Neural progenitor cell (in vitro differentiated cells): ENCODE measurements at regions not wholly inside any gene's neighbourhood (a gene's known extent, or its start where the extent isn't known, plus 50 kb on each side); places are given as distances from the start of the nearest gene placed in this dataset.
A peak's percentile ranks its signal among the peaks of the same experiment; 100 is the strongest.
"Not testable (repeated sequence)": the region's sequence is repeated elsewhere in the genome, so short reads cannot be mapped to it uniquely, and the experiment has no call there.

Experiments used
- DNase-seq: peaks from one replicate; pipeline ENCODE4 v3.0.0-alpha.2; 2016; ENCODE audit warnings: low spot score
- H2AFZ ChIP-seq: fragments of 200-600 bp; sonication (generic); replicated peaks from 2 replicates; pipeline ENCODE4 v1.6.1; 2016; ENCODE audit warnings: antibody characterized with exemption
- H3F3A ChIP-seq: fragments of 200-600 bp; sonication (generic); 2 replicates; pipeline ENCODE4 v1.6.1; 2016; ENCODE audit warnings: antibody characterized with exemption, low read depth
- H3K27ac ChIP-seq: fragments of 200-600 bp; sonication (generic); 2 replicates; pipeline ENCODE4 v1.5.1; 2016; ENCODE audit warnings: mild to moderate bottlenecking
- H3K27me3 ChIP-seq: fragments of 200-600 bp; sonication (generic); 2 replicates; pipeline ENCODE4 v1.6.1; 2016; ENCODE audit warnings: mild to moderate bottlenecking, moderate library complexity
- H3K36me3 ChIP-seq: fragments of 200-600 bp; sonication (generic); 2 replicates; pipeline ENCODE4 v1.5.1; 2016
- H3K4me1 ChIP-seq: fragments of 200-600 bp; sonication (generic); 2 replicates; pipeline ENCODE4 v1.6.1; 2016; ENCODE audit warnings: mixed run types
- H3K4me2 ChIP-seq: fragments of 200-600 bp; sonication (generic); 2 replicates; pipeline ENCODE4 v1.6.1; 2016
- H3K4me3 ChIP-seq: fragments of 200-600 bp; sonication (generic); 2 replicates; pipeline ENCODE4 v1.5.1; 2016
- H3K79me2 ChIP-seq: fragments of 200-600 bp; sonication (generic); 2 replicates; pipeline ENCODE4 v1.6.1; 2016; ENCODE audit warnings: low read depth
- H3K9ac ChIP-seq: fragments of 200-600 bp; sonication (generic); 2 replicates; pipeline ENCODE4 v1.6.1; 2016
- H3K9me3 ChIP-seq: fragments of 200-600 bp; sonication (generic); 2 replicates; pipeline ENCODE4 v1.5.1; 2016; ENCODE audit warnings: low read depth
- H4K20me1 ChIP-seq: fragments of 200-600 bp; sonication (generic); 2 replicates; pipeline ENCODE4 v1.6.1; 2016; ENCODE audit warnings: low read depth
- H3K27ac Mint-ChIP-seq: 3 replicates; pipeline ENCODE4 v1.8.0; 2021; ENCODE audit warnings: mixed read lengths
- H3K27me3 Mint-ChIP-seq: 2 replicates; pipeline ENCODE4 v1.8.0; 2022; ENCODE audit warnings: low read depth, mild to moderate bottlenecking, inconsistent platforms, moderate library complexity, mixed read lengths; ENCODE audit not compliant: insufficient read depth
- H3K36me3 Mint-ChIP-seq: 3 replicates; pipeline ENCODE4 v1.8.0; 2021; ENCODE audit warnings: mixed read lengths
- H3K4me1 Mint-ChIP-seq: 3 replicates; pipeline ENCODE4 v1.8.0; 2021; ENCODE audit warnings: mixed read lengths
- H3K4me3 Mint-ChIP-seq: 3 replicates; pipeline ENCODE4 v1.8.0; 2021; ENCODE audit warnings: mild to moderate bottlenecking, moderate library complexity, mixed read lengths
- H3K9me3 Mint-ChIP-seq: 3 replicates; pipeline ENCODE4 v1.8.0; 2020; ENCODE audit warnings: mixed read lengths

- H4K20me1 ChIP-seq, H3K4me3 Mint-ChIP-seq, H3K27ac Mint-ChIP-seq, H2AFZ ChIP-seq, H3K36me3 Mint-ChIP-seq, H3K9me3 Mint-ChIP-seq, H3K4me2 ChIP-seq, H3K9ac ChIP-seq, H3K4me3 ChIP-seq, H3K4me1 ChIP-seq, H3K79me2 ChIP-seq, H3K9me3 ChIP-seq, H3K36me3 ChIP-seq, DNase-seq, H3K27ac ChIP-seq, H3K27me3 Mint-ChIP-seq, H3K4me1 Mint-ChIP-seq, H3K27me3 ChIP-seq, H3F3A ChIP-seq: not testable (repeated sequence)
Observed at GRCh38 chr1:146686777-146687366, 251.3 kb upstream of the NBPF12 start.

DNA sequence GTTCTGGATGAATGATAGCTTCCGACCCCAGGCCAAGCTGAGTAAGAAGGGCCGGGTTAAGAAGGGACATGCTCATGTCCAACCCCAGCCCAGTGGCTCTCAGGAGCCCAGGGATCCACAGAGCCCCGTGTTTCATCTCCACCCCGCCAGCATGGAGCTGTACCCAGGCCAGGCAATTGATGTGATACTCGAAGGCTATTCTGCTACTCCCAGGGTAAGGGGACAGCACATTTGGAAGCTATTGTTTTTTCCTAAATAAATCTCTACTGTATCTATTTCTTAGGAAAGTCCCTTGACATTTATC lies 255.0 kb upstream of the NBPF12 start:
- H3K36me3 Mint-ChIP-seq, H2AFZ ChIP-seq, H3K27ac Mint-ChIP-seq, H3K9me3 Mint-ChIP-seq, H3K36me3 ChIP-seq, H3F3A ChIP-seq, H3K79me2 ChIP-seq, H3K27ac ChIP-seq, H3K4me2 ChIP-seq, H4K20me1 ChIP-seq, H3K4me3 Mint-ChIP-seq, H3K4me3 ChIP-seq, H3K4me1 Mint-ChIP-seq, H3K9me3 ChIP-seq, H3K4me1 ChIP-seq, H3K27me3 ChIP-seq, DNase-seq, H3K27me3 Mint-ChIP-seq, H3K9ac ChIP-seq: not testable (repeated sequence)

- H3K27ac Mint-ChIP-seq: not testable (repeated sequence)
- DNase-seq: peak; percentile 44
Observed at GRCh38 chr1:146682227-146683125, 255.6 kb upstream of the NBPF12 start.

GRCh38 chr1:146673729-146674299 lies 264.3 kb upstream of the NBPF12 start:
- not testable (repeated sequence) for H3K4me2 ChIP-seq, H3K36me3 Mint-ChIP-seq, H3K27me3 Mint-ChIP-seq, H3K4me1 ChIP-seq, H3K79me2 ChIP-seq, H3K27ac Mint-ChIP-seq, H3K27me3 ChIP-seq, H3K27ac ChIP-seq, H2AFZ ChIP-seq, DNase-seq, H3K9me3 ChIP-seq, H3K4me3 ChIP-seq, H4K20me1 ChIP-seq, H3F3A ChIP-seq, H3K9ac ChIP-seq, H3K4me3 Mint-ChIP-seq, H3K36me3 ChIP-seq, H3K4me1 Mint-ChIP-seq, H3K9me3 Mint-ChIP-seq

More at GRCh38 chr1:146682227-146683125, 255.6 kb upstream of the NBPF12 start:
- not testable (repeated sequence) for H3K27me3 Mint-ChIP-seq, H3K4me3 Mint-ChIP-seq, H3K27me3 ChIP-seq, H3K9ac ChIP-seq, H2AFZ ChIP-seq, H3K4me3 ChIP-seq, H3K9me3 Mint-ChIP-seq, H3K36me3 Mint-ChIP-seq, H3K27ac ChIP-seq, H3K36me3 ChIP-seq, H4K20me1 ChIP-seq, H3K4me1 Mint-ChIP-seq, H3K4me2 ChIP-seq, H3K4me1 ChIP-seq, H3K79me2 ChIP-seq, H3F3A ChIP-seq, H3K9me3 ChIP-seq

GRCh38 chr1:146672608-146673007 lies 265.5 kb upstream of the NBPF12 start:
- not testable (repeated sequence) for H3K4me2 ChIP-seq, H3K9me3 Mint-ChIP-seq, H4K20me1 ChIP-seq, H3K4me3 Mint-ChIP-seq, H3K27me3 Mint-ChIP-seq, H3K4me1 ChIP-seq, H3K36me3 ChIP-seq, H3K27ac Mint-ChIP-seq, H3K4me1 Mint-ChIP-seq, H3K79me2 ChIP-seq, H3K9me3 ChIP-seq, DNase-seq, H3K36me3 Mint-ChIP-seq, H2AFZ ChIP-seq, H3F3A ChIP-seq, H3K4me3 ChIP-seq, H3K27ac ChIP-seq, H3K9ac ChIP-seq, H3K27me3 ChIP-seq

DNA sequence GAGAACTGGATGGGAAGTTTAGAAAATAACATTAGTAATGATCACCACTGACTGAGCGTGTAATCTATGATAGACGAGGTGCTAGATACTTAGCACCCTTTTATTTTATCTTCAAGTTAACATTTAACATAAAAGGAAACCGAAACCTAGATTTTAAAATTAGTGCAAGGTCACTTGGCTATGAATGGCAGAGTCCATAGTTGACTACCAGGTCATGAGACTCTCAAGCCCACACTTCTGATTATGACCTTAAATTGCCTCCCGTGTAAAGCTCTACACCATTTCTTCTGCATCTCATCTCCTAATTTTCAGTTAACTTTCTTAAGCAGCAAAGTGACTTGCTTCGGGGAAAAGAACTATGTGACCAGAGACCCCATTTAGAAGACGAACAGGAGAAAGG lies 266.5 kb upstream of the NBPF12 start:
- H3K4me2 ChIP-seq, H3K79me2 ChIP-seq, H3K27ac Mint-ChIP-seq, H3K4me1 ChIP-seq, H3K4me3 ChIP-seq, H3K4me1 Mint-ChIP-seq, H3F3A ChIP-seq, H3K9me3 Mint-ChIP-seq, H3K27ac ChIP-seq, H3K36me3 Mint-ChIP-seq, H2AFZ ChIP-seq, DNase-seq, H3K27me3 ChIP-seq, H3K9ac ChIP-seq, H3K9me3 ChIP-seq, H4K20me1 ChIP-seq, H3K36me3 ChIP-seq, H3K27me3 Mint-ChIP-seq, H3K4me3 Mint-ChIP-seq: not testable (repeated sequence)

DNA sequence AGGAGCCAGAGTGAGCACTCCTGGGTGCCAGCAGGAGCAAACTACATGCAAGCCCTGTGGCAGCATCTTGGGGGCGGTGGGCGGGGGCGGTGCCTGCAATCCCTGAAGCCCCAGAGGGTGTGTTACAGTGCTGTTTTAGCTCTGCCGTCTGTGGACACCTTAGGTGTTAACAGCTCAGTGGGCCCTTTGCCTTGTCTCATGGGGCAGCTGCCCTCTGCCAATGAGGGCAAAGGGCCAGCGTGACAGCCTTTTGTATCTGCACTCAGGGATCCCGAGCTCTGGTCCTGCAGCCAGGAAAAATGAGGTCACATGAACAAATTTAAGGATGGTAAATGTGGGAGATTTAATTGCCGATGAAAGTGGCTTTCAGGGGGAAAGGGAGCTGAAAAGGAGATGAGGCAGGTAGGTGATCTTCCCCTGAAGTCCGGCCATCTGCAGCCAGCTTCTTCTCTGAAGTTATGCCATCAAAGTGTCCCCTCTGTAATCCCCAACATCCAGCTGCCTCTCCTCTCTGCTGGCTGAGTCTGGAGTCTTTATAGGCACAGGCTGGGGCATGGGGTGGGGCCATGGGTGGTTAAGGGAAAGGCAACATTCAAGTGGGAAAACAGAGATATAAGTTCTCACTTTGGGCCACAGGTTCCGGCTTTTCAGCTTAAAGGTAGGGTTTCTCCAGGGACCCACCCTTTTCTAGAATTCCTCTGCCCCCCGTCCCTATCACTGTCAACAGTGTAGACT lies 267.1 kb upstream of the NBPF12 start:
- not testable (repeated sequence) for H2AFZ ChIP-seq, H3K4me2 ChIP-seq, H3K79me2 ChIP-seq, H3K4me3 Mint-ChIP-seq, H4K20me1 ChIP-seq, H3F3A ChIP-seq, H3K9me3 Mint-ChIP-seq, H3K36me3 Mint-ChIP-seq, H3K4me1 Mint-ChIP-seq, H3K27me3 Mint-ChIP-seq, H3K9me3 ChIP-seq, H3K27me3 ChIP-seq, H3K27ac ChIP-seq, DNase-seq, H3K4me3 ChIP-seq, H3K4me1 ChIP-seq, H3K36me3 ChIP-seq, H3K9ac ChIP-seq, H3K27ac Mint-ChIP-seq

- not testable (repeated sequence) for H3K4me3 ChIP-seq, H3K27me3 Mint-ChIP-seq, H3K4me3 Mint-ChIP-seq, H3K27ac ChIP-seq, H3K4me1 Mint-ChIP-seq, DNase-seq, H3K27me3 ChIP-seq, H3K9me3 ChIP-seq, H3K4me1 ChIP-seq, H4K20me1 ChIP-seq, H3K9me3 Mint-ChIP-seq, H2AFZ ChIP-seq, H3K27ac Mint-ChIP-seq, H3K4me2 ChIP-seq, H3F3A ChIP-seq, H3K9ac ChIP-seq, H3K79me2 ChIP-seq, H3K36me3 Mint-ChIP-seq, H3K36me3 ChIP-seq
Observed at GRCh38 chr1:146666275-146666674, 271.8 kb upstream of the NBPF12 start.
